ENCODE measurements at regions not wholly inside any gene's neighbourhood (a gene's known extent, or its start where the extent isn't known, plus 50 kb on each side); places are given as distances from the start of the nearest gene placed in this dataset.

GRCh38 chr1:177646757-177647730, 322.8 kb downstream of the SEC16B start:
- TF ChIP-seq, protein P1, sequence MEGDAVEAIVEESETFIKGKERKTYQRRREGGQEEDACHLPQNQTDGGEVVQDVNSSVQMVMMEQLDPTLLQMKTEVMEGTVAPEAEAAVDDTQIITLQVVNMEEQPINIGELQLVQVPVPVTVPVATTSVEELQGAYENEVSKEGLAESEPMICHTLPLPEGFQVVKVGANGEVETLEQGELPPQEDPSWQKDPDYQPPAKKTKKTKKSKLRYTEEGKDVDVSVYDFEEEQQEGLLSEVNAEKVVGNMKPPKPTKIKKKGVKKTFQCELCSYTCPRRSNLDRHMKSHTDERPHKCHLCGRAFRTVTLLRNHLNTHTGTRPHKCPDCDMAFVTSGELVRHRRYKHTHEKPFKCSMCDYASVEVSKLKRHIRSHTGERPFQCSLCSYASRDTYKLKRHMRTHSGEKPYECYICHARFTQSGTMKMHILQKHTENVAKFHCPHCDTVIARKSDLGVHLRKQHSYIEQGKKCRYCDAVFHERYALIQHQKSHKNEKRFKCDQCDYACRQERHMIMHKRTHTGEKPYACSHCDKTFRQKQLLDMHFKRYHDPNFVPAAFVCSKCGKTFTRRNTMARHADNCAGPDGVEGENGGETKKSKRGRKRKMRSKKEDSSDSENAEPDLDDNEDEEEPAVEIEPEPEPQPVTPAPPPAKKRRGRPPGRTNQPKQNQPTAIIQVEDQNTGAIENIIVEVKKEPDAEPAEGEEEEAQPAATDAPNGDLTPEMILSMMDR (IDR thresholded peaks at IDR 0.05; ENCODE audit: low read depth, low read length), result no peak
- no peak for TF ChIP-seq MYC (IDR thresholded peaks at IDR 0.05; ENCODE audit: low read depth, low read length)
